Endothelial cell of umbilical vein (primary cell): ENCODE measurements at regions not wholly inside any gene's neighbourhood (a gene's known extent, or its start where the extent isn't known, plus 50 kb on each side); places are given as distances from the start of the nearest gene placed in this dataset.

Experiments
- BruUV-seq: library from RNA; stranded (reverse); fragments of 400-500 nt; replicated peaks from 2 replicates; lab custom pipeline; 2021; lab: Mats Ljungman, UMichigan
- CTCF ChIA-PET: fragments of 300-600, 350-600 bp; sonication (Branson Sonifier 250); formaldehyde crosslinking; loops from one replicate; lab custom pipeline; 2021; ENCODE audit warnings: antibody characterized with exemption, inconsistent platforms; lab: Charles Lee
- POLR2A ChIA-PET: fragments of 300-600, 350-600 bp; sonication (Branson Sonifier 250); formaldehyde crosslinking; loops from one replicate; lab custom pipeline; 2021; ENCODE audit warnings: antibody characterized with exemption, inconsistent platforms; lab: Charles Lee
- DNase-seq: peaks from one replicate; pipeline ENCODE4 v3.0.0-alpha.2; 2011; ENCODE audit warnings: low read depth, low spot score
- FAIRE-seq: peaks from 2 replicates; lab custom pipeline; 2011; peaks lifted over from hg19 to GRCh38; lab: Jason Lieb, UNC
- H2AFZ ChIP-seq: 2 replicates; pipeline ENCODE4 v1.6.0; 2012; ENCODE audit warnings: low read depth, low read length, control low read depth, inconsistent platforms
- H3K27ac ChIP-seq: 2 replicates; pipeline ENCODE4 v1.5.1; 2011; ENCODE audit warnings: low read depth, mild to moderate bottlenecking, control low read depth, low read length, moderate library complexity; ENCODE audit not compliant: insufficient read depth
- H3K27me3 ChIP-seq, 2 experiments: 2 replicates each; pipeline versions ENCODE4 v1.6.0 to v1.6.1; 2011; ENCODE audit warnings: low read length in 2 of 2, mixed read lengths in 1 of 2; ENCODE audit not compliant: control insufficient read depth in 2 of 2, insufficient read depth in 2 of 2
- H3K36me3 ChIP-seq, 2 experiments: 2 replicates in 1 of 2; 3 replicates in 1 of 2; pipeline ENCODE4 v1.5.1; 2011; ENCODE audit warnings: low read length in 2 of 2, mild to moderate bottlenecking in 1 of 2, moderate library complexity in 1 of 2; ENCODE audit not compliant: control insufficient read depth in 2 of 2, insufficient read depth in 2 of 2; ENCODE audit errors: extremely low read depth in 1 of 2
- H3K4me1 ChIP-seq: 3 replicates; pipeline ENCODE4 v1.5.1; 2011; ENCODE audit warnings: mild to moderate bottlenecking, low read length; ENCODE audit not compliant: control insufficient read depth, insufficient read depth; ENCODE audit errors: extremely low read depth
- H3K4me2 ChIP-seq: 2 replicates; pipeline ENCODE4 v1.6.1; 2011; ENCODE audit warnings: low read length, control low read depth, mixed read lengths; ENCODE audit not compliant: insufficient read depth
- H3K4me3 ChIP-seq, 3 experiments: fragments of 200-600 bp in 1 of 3; sonication (generic), shearing (Covaris generic) in 1 of 3; replicated peaks in 1 of 3; 2 replicates each; pipeline ENCODE4 v1.5.1; 2011 to 2016; ENCODE audit warnings: control low read depth in 3 of 3, low read length in 3 of 3, mild to moderate bottlenecking in 2 of 3, inconsistent platforms in 1 of 3, low read depth in 1 of 3, moderate library complexity in 1 of 3; ENCODE audit not compliant: insufficient read depth in 1 of 3
- H3K79me2 ChIP-seq: 2 replicates; pipeline ENCODE4 v1.6.0; 2012; ENCODE audit warnings: low read length, inconsistent platforms; ENCODE audit not compliant: control insufficient read depth, insufficient read depth
- H3K9ac ChIP-seq: replicated peaks from 2 replicates; pipeline ENCODE3; 2011; ENCODE audit warnings: low read length, control low read depth; ENCODE audit not compliant: insufficient read depth; ENCODE audit errors: extremely low read depth
- H3K9me1 ChIP-seq: replicated peaks from 3 replicates; pipeline ENCODE4 v1.6.0; 2011; ENCODE audit warnings: mild to moderate bottlenecking, low read length; ENCODE audit not compliant: control insufficient read depth, insufficient read depth; ENCODE audit errors: extremely low read depth
- H3K9me3 ChIP-seq: replicated peaks from 2 replicates; pipeline ENCODE4 v1.5.1; 2012; ENCODE audit warnings: low read length, inconsistent platforms; ENCODE audit not compliant: control insufficient read depth, insufficient read depth
- H4K20me1 ChIP-seq: replicated peaks from 2 replicates; pipeline ENCODE3; 2011; ENCODE audit warnings: mild to moderate bottlenecking, low read length; ENCODE audit not compliant: control insufficient read depth, insufficient read depth; ENCODE audit errors: extremely low read depth
- EZH2 ChIP-seq: IDR thresholded peaks from 2 replicates; pipeline ENCODE4 v1.6.1; 2012; ENCODE audit warnings: borderline replicate concordance, low read depth, mild to moderate bottlenecking, moderate library complexity, low read length, inconsistent platforms; ENCODE audit not compliant: severe bottlenecking
- FOS ChIP-seq: IDR thresholded peaks from 2 replicates; pipeline ENCODE4 v1.6.1; 2011; ENCODE audit warnings: mild to moderate bottlenecking, low read length, moderate library complexity, borderline replicate concordance; ENCODE audit not compliant: insufficient read depth
- GATA2 ChIP-seq: IDR thresholded peaks from 2 replicates; pipeline ENCODE4 v1.7.0; 2011; ENCODE audit warnings: low read depth, mild to moderate bottlenecking, moderate library complexity, mixed read lengths, low read length; ENCODE audit not compliant: insufficient read length, insufficient read depth
- JUN ChIP-seq: IDR thresholded peaks from 2 replicates; pipeline ENCODE4 v1.6.1; 2011; ENCODE audit warnings: borderline replicate concordance, low read depth; ENCODE audit not compliant: insufficient read length, insufficient read depth
- MYC ChIP-seq: IDR thresholded peaks from one replicate; pipeline ENCODE4 v1.6.1; 2011; ENCODE audit warnings: mild to moderate bottlenecking, low read depth, low read length
- POLR2A ChIP-seq: IDR thresholded peaks from 2 replicates; pipeline ENCODE4 v1.6.1; 2012; ENCODE audit warnings: low read depth, mild to moderate bottlenecking, control low read depth, low read length
- POLR2AphosphoS5 ChIP-seq: IDR thresholded peaks from 2 replicates; pipeline ENCODE4 v1.6.1; 2012; ENCODE audit warnings: low read depth, mild to moderate bottlenecking, control low read depth, low read length, moderate library complexity; ENCODE audit not compliant: insufficient read depth
- dilution Hi-C: fragments of 300-500 bp; cut with MboI; formaldehyde crosslinking; loops from one replicate; pipeline ENCODE4 v1.15.0; 2019; ENCODE audit warnings: low sequenced_read_pairs; ENCODE audit not compliant: extremely low pct_ligation_motif_present
- intact Hi-C: fragments of 100-400 bp; cut with micrococcal nuclease; formaldehyde crosslinking; loops from one replicate; pipeline ENCODE4 v1.10.0; 2022
- TF ChIP-seq, protein P1 (sequence below), 2 donors: IDR thresholded peaks; 1 replicate in 1 of 2; 2 replicates in 1 of 2; pipeline ENCODE4 v1.5.1; 2011; ENCODE audit warnings: low read length in 2 of 2, mild to moderate bottlenecking in 2 of 2, moderate library complexity in 2 of 2, control low read depth in 1 of 2, inconsistent platforms in 1 of 2, low read depth in 1 of 2; ENCODE audit not compliant: insufficient read depth in 1 of 2; ENCODE audit errors: extremely low read depth in 1 of 2
- TF ChIP-seq, protein P2 (sequence below): IDR thresholded peaks from 2 replicates; pipeline ENCODE4 v1.6.1; 2011; ENCODE audit not compliant: insufficient read depth, insufficient read length

DNA sequence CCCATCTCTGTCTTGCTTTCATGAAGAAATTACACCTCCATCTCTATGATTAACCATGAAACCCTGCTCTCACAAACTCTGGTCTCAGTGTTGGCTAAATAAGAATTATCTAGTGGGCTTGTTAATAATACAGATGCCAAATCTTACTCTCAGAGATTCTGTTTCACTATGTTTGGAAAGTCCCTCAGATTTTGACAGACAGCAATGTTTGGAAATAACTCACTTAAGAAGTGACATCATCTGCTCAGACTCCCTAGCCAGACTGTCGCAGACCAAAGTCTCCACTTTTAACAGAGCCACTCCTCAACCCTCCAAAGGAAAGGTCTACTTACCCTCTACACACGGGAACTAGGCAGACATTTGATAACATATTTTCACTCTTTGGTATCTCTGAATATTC lies 328.5 kb upstream of the FGF16 start:
- H3K9ac ChIP-seq: no peak overlapping the region
- no peaks in the 10 kb centered on the region for H3K9me3 ChIP-seq
- POLR2A ChIA-PET: no interaction called here
- H3K9me1 ChIP-seq: no peaks in the 10 kb centered on the region
- no peak for DNase-seq
- H3K4me1 ChIP-seq: no peaks in the 10 kb centered on the region
- H3K4me3 ChIP-seq: no peak overlapping the region
- H3K79me2 ChIP-seq: no peaks in the 10 kb centered on the region
- no peak overlapping the region for H3K27ac ChIP-seq
- no TSS peak for BruUV-seq
- dilution Hi-C loops: no loop called here
- H3K27me3 ChIP-seq: no peaks in the 10 kb centered on the region
- no peaks in the 10 kb centered on the region for H4K20me1 ChIP-seq
- H3K36me3 ChIP-seq: no peaks in the 10 kb centered on the region
- intact Hi-C loops: no loop called here
- no peak overlapping the region for H2AFZ ChIP-seq
- FAIRE-seq: no peak
- CTCF ChIA-PET: no interaction called here
- no peak overlapping the region for H3K4me2 ChIP-seq
- no peak for TF ChIP-seq FOS
- TF ChIP-seq, protein P1, sequence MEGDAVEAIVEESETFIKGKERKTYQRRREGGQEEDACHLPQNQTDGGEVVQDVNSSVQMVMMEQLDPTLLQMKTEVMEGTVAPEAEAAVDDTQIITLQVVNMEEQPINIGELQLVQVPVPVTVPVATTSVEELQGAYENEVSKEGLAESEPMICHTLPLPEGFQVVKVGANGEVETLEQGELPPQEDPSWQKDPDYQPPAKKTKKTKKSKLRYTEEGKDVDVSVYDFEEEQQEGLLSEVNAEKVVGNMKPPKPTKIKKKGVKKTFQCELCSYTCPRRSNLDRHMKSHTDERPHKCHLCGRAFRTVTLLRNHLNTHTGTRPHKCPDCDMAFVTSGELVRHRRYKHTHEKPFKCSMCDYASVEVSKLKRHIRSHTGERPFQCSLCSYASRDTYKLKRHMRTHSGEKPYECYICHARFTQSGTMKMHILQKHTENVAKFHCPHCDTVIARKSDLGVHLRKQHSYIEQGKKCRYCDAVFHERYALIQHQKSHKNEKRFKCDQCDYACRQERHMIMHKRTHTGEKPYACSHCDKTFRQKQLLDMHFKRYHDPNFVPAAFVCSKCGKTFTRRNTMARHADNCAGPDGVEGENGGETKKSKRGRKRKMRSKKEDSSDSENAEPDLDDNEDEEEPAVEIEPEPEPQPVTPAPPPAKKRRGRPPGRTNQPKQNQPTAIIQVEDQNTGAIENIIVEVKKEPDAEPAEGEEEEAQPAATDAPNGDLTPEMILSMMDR (IDR thresholded peaks at IDR 0.05; ENCODE audit: extremely low read depth in 1 of 2, insufficient read depth in 1 of 2, low read depth in 1 of 2, low read length in 2 of 2): no peak
- no peak for TF ChIP-seq POLR2AphosphoS5
- TF ChIP-seq, protein P2, sequence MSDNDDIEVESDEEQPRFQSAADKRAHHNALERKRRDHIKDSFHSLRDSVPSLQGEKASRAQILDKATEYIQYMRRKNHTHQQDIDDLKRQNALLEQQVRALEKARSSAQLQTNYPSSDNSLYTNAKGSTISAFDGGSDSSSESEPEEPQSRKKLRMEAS: no peak
- no peak for TF ChIP-seq GATA2
- TF ChIP-seq EZH2: no peak
- TF ChIP-seq MYC: no peak
- TF ChIP-seq POLR2A: no peak
- TF ChIP-seq JUN: no peak
